ENCODE measurements at regions not wholly inside any gene's neighbourhood (a gene's known extent, or its start where the extent isn't known, plus 50 kb on each side); places are given as distances from the start of the nearest gene placed in this dataset.

DNA sequence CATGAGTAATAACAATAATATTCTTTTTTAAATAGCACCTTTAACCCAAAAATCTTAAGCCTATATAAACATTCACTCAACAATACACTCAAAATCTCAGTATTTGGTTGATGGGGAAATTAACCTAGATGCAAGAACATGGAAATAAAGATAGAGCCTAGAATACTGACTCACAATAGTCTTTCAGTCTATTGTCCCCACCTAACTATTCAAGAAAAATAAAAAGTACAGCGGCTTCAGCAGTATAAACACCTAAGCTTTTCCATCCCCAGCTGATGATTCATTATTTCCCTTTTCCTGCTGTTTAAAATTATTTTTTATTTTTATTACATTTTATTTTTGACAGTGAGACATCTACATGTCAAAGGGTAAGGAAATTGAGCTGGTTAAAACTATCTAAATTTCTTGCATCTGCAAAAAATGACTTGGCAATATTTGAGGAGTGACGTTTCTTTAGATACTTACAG lies 201.4 kb downstream of the FZD1 start:
- BruUV-seq (replicated peaks), result no TSS peak
- no peak overlapping the region for H2AFZ ChIP-seq (ENCODE audit: low read length)
- ChIA-PET CTCF (no interaction called here), POLR2A (ENCODE audit: unreplicated experiment) (no interaction called here)
- intact Hi-C loops (cut with micrococcal nuclease), result no loop called here
- H3K9me2 ChIP-seq (replicated peaks; ENCODE audit: low read length), result no peaks in the 10 kb centered on the region
- no peaks in the 10 kb centered on the region for H3K36me3 ChIP-seq (ENCODE audit: low read depth, low read length)
- H3K79me2 ChIP-seq (ENCODE audit: low read length), result no peaks in the 10 kb centered on the region
- DNase-seq (peak; percentile 5), ATAC-seq (peak; percentile 80)
- no peaks in the 10 kb centered on the region for H3K27me3 ChIP-seq (ENCODE audit: low read length)
- no peaks in the 10 kb centered on the region for H3F3A ChIP-seq (ENCODE audit: low read length, unreplicated experiment)
- TF ChIP-seq EZH2phosphoT487 (IDR thresholded peaks at IDR 0.05; ENCODE audit: borderline replicate concordance, low read length), result no peak
- H3K9ac ChIP-seq (ENCODE audit: low read length), result no peak overlapping the region
- no peak overlapping the region for H3K4me2 ChIP-seq (ENCODE audit: low read length)
- H3K4me3 ChIP-seq (ENCODE audit: low read length), result no peak overlapping the region
- no peak overlapping the region for H3K27ac ChIP-seq (ENCODE audit: low read length)
- no peaks in the 10 kb centered on the region for H3K9me3 ChIP-seq (ENCODE audit: low read length)
- H3K4me1 ChIP-seq (ENCODE audit: insufficient read depth, low read length), result peaks cover 5% of the 10 kb centered on the region; the same call in 1 of the 2 replicates
- H4K20me1 ChIP-seq (ENCODE audit: low read length), result no peaks in the 10 kb centered on the region

- TF ChIP-seq EZH2phosphoT487 (IDR thresholded peaks at IDR 0.05; ENCODE audit: borderline replicate concordance, low read length) (no peak), EZH2 (IDR thresholded peaks at IDR 0.05; ENCODE audit: low read length, unreplicated experiment) (no peak), CTCF (conservative IDR thresholded peaks at IDR 0.05; ENCODE audit: low read depth, low read length) (no peak)
- H3K9ac ChIP-seq (ENCODE audit: low read length), result no peak overlapping the region
- H2AFZ ChIP-seq (ENCODE audit: low read length), result no peak overlapping the region
- no peaks in the 10 kb centered on the region for H3F3A ChIP-seq (ENCODE audit: low read length, unreplicated experiment)
- H3K4me1 ChIP-seq (ENCODE audit: insufficient read depth, low read length), result peaks cover 5% of the 10 kb centered on the region; the same call in 1 of the 2 replicates
- no peaks in the 10 kb centered on the region for H3K9me3 ChIP-seq (ENCODE audit: low read length)
- intact Hi-C loops (cut with micrococcal nuclease), result no loop called here
- no peak overlapping the region for H3K27ac ChIP-seq (ENCODE audit: low read length)
- ATAC-seq (no peak), DNase-seq (no peak)
- H3K27me3 ChIP-seq (ENCODE audit: low read length), result no peaks in the 10 kb centered on the region
- H3K4me2 ChIP-seq (ENCODE audit: low read length), result no peak overlapping the region
- no peaks in the 10 kb centered on the region for H3K79me2 ChIP-seq (ENCODE audit: low read length)
- CTCF ChIA-PET, result no interaction called here
- POLR2A ChIA-PET (ENCODE audit: unreplicated experiment), result no interaction called here
- no peaks in the 10 kb centered on the region for H4K20me1 ChIP-seq (ENCODE audit: low read length)
- no peaks in the 10 kb centered on the region for H3K9me2 ChIP-seq (replicated peaks; ENCODE audit: low read length)
- BruUV-seq (replicated peaks), result no TSS peak
- H3K36me3 ChIP-seq (ENCODE audit: low read depth, low read length), result no peaks in the 10 kb centered on the region
- no peak overlapping the region for H3K4me3 ChIP-seq (ENCODE audit: low read length)
These were observed 204.0 kb downstream of the FZD1 start for GRCh38 chr7:91468256-91468655.

GRCh38 chr7:91473619-91474018 lies 209.4 kb downstream of the FZD1 start:
- Histone ChIP-seq H3K9ac (ENCODE audit: low read length) (no peak overlapping the region), H3K4me2 (ENCODE audit: low read length) (no peak overlapping the region), H3K4me3 (ENCODE audit: low read length) (no peak overlapping the region), H3K27me3 (ENCODE audit: low read length) (no peaks in the 10 kb centered on the region), H4K20me1 (ENCODE audit: low read length) (no peaks in the 10 kb centered on the region), H3F3A (ENCODE audit: low read length, unreplicated experiment) (no peaks in the 10 kb centered on the region), H3K9me2 (replicated peaks; ENCODE audit: low read length) (no peaks in the 10 kb centered on the region), H3K9me3 (ENCODE audit: low read length) (peaks cover 5% of the 10 kb centered on the region; the same call in 1 of the 2 replicates), H3K4me1 (ENCODE audit: insufficient read depth, low read length) (no peaks in the 10 kb centered on the region), H3K36me3 (ENCODE audit: low read depth, low read length) (no peaks in the 10 kb centered on the region), H3K79me2 (ENCODE audit: low read length) (no peaks in the 10 kb centered on the region), H3K27ac (ENCODE audit: low read length) (no peak overlapping the region), H2AFZ (ENCODE audit: low read length) (no peak overlapping the region)
- ChIA-PET CTCF (no interaction called here), POLR2A (ENCODE audit: unreplicated experiment) (no interaction called here)
- BruUV-seq (replicated peaks), result no TSS peak
- ATAC-seq, result no peak
- DNase-seq, result no peak
- no peak for TF ChIP-seq CTCF (conservative IDR thresholded peaks at IDR 0.05; ENCODE audit: low read depth, low read length)
- intact Hi-C loops (cut with micrococcal nuclease), result no loop called here
